ENCODE measurements at regions not wholly inside any gene's neighbourhood (a gene's known extent, or its start where the extent isn't known, plus 50 kb on each side); places are given as distances from the start of the nearest gene placed in this dataset.

DNA sequence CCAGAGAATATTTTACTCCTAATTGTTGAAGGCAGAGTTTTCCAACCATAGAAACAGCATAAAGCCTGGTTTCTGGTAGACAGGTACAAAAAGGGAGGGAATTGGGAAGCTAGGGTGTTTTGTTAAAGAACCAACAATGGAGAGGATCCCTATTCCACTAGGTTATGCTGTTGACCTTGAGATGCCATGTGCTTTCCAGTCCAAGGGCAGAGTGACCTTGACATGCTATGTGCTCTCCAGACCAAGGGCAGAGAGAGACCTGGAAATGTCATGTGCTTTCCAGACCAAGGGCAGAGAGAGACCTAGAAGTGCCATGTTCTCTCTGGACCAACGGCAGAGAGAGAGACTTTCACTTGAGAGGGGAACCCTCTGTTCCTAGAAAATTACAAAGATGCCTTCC lies 1043.8 kb upstream of the FBXO33 start:
- no peak for DNase-seq

DNA sequence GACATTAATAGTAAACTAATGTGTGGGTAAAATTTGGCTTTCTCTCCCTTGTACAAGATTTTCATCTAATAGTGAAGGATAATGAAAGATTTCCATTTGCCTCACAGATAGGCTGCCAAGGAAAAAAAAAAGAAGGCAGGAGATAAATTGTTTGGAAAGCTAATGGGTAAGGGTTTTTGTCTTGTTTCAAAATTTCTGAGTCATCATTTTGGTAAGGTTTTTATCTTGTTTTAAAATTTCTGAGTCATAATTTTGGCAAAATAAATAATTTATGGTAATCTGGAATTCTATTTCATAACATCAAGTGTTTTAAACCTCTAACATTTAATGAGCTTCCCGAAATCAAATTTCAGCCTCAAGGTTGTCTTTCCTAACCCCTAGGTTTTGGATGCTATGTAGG lies 1035.7 kb upstream of the FBXO33 start:
- DNase-seq, result no peak

DNA sequence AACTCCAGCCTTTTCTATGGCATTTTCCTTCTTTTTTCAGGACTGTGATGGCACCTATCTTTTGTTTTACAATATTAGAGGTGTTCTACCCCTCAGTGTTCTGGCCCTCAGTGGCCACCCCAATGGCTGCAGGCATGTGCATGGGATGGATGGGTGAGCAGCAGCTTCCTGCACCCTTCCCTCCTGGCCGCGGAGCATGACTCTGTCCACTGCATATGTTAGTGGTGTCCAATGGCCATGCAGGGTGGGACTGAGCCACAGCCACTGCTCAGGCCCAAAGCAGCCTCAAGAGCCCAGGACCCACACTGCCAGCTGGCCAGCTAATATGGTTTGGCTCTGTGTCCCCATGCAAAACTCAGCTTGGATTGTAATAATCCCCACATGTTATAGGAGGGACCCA lies 1032.3 kb upstream of the FBXO33 start:
- no peak for DNase-seq

DNA sequence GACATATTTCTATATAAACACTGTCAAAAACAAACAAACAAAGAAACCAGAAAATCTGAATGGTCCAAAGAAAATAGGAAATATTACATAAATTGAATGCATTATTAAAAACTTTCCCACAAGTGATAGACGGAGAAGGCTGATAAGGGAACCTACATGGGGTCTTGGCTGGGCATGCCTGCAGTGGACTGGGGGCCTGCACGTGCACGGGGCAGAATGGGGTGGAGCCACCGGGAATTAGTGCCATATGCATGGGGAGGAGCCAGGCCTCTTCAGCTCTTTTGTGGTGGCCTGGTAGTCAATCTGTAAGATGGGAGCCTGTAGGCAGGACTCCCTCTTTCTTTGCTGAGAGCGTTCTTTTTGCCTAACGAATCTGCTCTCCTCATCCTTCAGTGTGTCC lies 1031.7 kb upstream of the FBXO33 start:
- no peak for DNase-seq

DNA sequence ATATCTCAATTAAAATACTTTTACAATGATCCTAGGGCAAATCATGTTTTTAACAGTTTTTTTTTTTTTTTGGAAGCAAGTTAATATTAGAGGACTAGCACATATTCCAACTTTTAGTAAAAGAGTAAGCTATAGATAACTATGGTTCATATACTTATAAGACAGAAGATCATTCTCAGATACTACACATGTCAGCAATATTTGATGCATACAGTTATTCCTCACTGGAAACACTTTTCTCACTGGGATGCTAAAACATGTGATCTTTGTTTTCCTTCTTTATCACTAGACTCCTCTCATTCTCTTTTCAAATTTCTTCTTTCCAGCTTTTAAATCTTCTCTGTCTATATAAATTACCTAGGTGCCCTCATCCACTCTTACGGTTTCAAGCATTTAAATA lies 1020.4 kb upstream of the FBXO33 start:
- DNase-seq, result no peak

DNA sequence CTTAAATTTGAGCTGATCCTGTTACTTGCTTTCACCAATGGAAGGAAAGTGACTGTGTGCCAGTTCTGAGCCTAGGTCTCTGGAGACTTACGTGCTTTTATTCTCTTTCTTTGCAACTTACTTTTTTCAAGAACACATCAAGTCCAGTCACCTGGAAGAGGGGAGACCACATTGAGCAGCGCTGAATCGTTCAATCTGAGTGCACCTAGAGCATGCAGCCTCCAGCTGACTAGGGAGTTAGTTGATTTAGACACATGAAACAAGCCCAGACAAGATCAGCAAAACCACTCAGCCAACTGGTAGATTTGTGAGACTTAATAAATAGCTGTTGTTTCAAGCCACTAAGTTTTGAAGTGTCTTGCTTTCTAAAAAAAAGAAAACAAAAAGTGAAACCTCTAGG lies 1014.8 kb upstream of the FBXO33 start:
- no peak for DNase-seq

DNA sequence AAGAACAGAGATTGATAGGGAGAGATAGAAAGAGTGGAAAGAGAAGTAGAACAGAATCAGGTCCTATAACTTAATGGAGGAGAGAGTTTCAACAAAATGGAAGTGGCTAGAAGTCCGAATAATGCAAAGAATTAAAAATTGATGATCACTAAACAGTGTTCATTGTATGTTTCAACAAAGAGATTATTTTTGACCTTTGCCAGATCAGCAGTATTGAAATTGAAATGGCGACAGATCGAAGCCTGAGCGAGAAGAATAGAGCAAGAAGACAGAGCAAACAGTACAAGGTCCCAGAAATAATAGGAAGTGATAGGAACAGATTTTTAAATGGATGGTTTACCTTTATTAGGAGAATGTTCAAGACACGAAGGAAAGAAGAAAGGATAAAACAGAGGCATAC lies 1012.8 kb upstream of the FBXO33 start:
- DNase-seq, result no peak

DNA sequence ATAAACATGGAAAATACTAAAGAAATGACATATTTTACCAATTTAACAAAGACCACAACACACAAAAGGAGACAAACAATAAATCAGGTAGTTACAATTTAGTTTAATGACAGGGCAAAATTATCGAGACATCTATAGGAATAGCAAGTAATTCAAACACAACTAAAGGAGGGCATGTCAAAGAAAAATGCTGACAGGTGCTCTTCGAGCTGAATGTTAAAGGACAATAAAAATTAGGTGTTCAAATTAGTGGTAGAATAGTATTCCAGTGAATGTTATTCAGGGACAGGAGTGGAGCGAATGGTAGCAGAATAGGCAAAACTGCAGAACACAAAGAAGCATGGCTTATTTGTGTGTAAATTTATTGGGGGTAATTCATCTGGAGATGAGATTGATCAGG lies 1004.3 kb upstream of the FBXO33 start:
- no peak for DNase-seq

DNA sequence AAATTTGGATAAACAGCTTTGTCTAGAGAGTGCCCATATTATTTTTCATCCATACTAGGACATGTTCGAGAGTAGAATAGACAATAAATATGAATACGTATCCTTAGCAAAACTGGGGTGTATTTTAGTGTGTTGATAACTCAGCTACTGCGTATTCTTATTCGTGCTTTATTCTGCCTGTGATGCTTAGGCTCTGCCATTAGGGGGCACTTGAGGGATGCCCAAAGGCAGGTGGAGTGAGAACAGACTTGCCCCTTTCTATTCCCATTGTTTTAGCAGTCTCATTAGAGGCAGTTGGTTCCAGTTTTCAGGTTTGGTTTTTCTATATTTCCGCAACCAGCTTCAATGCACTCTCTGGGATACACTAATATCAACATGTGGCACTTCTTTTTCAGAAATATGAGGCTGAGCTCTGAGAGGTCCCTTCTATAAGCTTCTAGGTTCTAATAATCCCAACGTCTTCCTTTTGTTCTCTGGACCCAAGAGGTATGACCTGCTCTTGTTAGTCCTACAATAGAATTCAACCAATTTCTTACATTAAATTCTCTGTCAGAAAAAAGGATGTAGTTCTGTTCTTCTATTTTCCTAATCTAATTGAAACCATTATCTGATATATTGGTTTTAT lies 985.7 kb upstream of the FBXO33 start:
- DNase-seq, result no peak

DNA sequence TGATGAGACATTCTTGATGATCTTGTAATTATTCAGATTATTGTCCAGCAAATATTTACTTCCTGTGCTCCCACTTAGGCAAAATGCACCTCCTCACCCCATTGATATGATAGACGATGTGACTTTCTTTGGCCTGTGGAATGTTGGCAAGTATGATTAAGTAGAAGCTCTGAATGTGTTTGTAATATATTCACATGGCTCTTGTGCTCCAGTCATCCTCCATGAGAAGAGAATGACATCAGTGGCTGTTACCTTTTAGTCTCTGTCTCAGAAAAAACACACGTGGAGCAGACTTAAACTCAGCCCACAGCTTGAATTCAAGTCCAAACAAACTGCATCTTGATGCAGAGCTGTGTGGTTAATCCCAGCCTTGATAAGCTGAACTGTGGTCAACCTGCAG lies 984.3 kb upstream of the FBXO33 start:
- DNase-seq, result no peak

DNA sequence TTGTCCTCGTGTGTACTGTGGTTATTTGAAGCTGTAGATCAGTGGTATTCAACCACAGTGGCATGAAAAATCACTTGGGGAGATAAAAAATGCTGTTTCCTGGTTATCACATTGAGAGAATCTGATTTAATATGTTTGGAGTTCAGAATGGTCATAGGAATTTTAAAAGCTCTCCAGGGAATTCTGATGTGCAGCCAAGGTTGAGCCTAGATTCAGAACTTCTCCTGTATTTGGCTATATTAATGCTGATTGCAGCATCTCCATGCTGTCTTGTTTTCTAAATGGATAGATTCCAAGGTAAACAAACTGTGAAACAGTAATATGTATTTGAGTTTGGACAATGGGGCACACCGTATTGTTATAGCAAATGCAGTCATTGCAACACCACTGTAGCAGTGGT lies 982.2 kb upstream of the FBXO33 start:
- DNase-seq, result no peak

DNA sequence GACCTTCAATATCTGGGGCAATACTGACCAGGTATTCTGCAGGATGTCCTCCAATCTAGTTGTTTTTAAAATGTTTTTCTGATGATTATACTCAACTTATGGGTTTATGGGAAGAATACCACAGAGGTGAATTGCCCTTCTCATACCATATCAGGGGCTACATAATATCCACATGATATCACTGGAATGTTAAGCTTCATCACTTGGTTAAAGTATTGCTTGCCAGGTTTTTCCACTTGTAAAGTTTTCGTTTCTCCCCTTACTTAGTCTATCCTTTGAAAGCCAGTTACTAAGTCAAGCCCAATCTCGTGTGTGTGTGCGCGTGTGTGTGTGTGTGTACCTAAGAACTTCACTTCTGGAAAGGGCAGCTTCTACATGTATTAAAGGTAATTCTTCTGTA lies 980.9 kb upstream of the FBXO33 start:
- DNase-seq, result no peak

DNA sequence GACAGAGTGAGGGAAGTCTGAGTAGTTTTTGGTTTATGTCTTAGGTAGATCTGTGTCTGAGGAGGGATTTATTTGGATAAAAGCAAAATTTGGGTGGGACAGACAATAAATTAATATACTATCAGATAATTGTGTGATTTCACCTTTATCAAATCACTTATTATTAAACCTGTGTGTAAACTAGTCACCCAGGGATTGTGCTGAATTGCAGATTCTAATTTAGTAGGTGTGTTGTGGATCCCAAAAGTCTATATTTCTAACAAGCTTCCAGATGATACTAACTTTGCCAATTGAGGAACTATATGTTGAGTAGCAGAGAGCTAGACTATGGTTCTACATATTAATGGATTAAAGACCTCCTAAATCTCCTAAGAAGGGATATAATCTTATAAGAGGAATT lies 978.5 kb upstream of the FBXO33 start:
- no peak for DNase-seq

DNA sequence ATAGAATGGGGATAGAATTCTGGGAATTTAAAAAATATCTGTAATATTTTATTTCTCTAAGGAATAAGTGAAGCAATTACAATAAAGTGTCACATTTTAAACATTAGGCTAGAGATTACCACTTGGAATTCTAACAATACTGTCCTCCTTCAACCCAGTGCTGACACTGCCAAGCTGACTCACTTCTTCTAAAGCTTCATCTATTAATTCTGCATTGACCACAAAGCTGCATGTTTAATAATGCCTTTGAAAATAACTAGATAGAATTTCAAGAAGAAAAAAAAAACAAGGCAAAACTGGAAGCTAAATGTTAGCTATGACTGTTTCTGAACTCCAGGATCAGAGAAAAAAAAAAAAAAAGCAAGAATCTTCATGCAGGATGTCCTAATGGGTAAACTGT lies 970.7 kb upstream of the FBXO33 start:
- DNase-seq, result no peak

DNA sequence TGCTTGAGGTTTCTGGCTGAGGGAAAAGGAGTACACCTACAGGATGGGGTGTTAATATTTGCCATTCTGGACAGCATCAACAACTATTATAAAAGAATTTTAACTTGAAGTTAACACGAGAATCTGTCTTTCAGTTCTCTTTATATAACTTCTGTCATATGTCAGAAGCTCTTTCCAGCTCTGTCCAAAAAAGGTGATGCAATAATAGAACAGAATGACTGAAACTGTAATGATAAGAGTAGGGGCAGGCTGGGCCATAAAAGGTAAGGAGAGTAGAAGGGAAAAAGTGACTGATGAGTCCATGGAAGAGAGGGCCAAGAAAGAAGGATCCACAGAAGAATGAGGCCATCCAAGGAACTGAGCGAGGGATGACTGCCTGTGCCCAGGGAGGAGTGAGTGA lies 966.7 kb upstream of the FBXO33 start:
- DNase-seq, result no peak

DNA sequence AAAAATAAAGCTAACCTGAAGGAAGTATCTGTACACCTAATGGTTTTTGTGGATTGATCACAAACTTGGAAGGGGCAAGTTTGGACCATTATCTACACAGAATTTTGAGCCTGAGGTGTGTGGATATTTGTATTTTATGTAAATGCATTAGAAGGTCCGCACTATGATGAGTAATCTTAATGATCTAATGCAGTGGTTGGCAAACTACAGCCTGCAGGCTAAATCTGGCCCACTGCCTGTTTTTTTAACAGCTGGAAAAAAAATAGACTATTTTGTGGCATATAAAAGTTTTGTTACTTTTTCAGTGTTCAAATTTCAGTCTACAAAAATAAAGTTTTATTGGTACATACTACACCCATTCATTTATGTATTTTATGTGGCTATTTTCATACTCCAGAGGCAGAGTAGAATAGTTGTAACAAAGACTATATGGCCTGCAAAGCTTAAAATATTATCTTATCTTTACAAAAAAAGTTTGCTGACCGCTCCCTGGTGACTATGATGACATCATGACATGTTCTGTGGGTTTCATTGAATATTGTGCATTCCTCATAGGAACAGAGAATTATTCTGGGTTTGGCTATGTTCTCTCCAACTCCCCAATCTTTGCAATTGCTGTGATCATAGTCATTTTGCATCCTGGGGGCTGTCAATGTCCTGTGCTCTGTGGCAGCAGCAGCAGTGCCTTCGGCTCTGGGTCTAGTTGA lies 962.6 kb upstream of the FBXO33 start:
- no peak for DNase-seq

DNA sequence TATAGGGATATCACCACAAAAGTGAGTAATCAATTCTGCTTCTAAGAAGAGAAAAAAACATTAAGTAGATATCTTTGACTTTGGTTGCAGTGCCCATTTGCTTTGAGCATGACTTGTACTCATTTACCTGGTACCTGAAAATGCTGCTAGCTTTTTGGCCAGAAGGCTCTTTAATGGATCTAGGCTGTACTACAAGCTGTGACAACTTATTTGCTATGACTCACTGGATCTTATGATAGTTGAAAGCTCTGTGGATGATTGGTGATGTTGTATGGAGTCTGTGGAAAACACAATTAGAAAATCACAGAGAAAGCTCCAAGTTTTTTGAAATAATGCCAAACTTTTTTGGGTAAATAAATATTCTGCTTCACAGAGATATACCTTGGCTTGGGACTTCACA lies 960.9 kb upstream of the FBXO33 start:
- no peak for DNase-seq

DNA sequence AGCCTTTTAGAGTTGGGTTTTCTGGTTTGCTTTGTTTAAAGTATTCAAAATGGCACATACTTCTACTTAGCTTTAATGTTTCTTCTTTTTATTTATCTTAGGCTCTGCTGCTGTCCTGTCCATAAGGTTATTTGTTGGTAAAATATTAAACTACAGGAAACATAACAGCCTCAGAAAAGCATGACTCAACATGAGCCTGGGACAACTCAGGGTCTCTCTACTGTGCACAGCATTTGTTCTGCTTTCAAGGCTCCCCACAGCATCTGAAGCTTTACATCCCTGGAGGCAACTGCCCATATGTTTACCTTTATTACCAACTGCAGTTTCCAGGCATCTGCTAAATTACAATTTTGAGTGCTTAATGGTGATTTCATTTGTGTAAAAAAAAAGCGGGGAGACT lies 954.2 kb upstream of the FBXO33 start:
- no peak for DNase-seq

DNA sequence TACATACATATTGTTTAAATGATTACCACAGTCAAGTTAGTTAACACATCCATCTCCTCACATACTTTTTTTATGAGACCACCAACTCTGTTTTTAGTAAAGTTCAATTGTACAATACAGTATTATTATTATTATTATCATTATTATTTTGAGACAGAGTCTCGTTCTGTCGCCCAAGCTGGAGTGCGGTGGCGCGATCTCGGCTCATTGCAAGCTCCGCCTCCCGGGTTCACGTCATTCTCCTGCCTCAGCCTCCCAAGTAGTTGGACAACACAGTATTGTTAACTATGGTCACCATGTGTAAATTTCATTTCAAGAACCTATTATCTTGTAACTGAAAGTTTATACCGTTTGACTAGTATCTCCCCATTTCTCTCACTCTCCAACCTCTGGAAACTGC lies 942.0 kb upstream of the FBXO33 start:
- DNase-seq, result no peak

DNA sequence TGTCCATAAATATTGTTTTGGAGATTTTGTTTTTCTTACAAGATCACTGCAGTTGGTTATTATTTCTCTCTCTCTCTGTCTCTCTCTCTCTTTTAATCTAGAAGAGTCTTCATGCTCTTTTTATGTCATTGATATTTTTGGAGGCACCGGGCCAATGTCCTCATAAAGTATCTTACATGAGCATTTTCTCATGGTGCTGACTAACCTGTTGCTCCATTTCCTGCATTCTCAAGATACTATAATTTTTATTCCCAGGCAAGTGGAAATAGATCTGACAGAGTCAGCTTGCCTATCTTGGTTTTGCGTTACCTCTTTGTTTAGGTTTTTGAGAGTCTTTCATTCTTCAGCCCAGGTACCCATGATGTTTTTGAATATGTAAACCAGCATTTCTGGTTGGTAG lies 938.8 kb upstream of the FBXO33 start:
- no peak for DNase-seq

DNA sequence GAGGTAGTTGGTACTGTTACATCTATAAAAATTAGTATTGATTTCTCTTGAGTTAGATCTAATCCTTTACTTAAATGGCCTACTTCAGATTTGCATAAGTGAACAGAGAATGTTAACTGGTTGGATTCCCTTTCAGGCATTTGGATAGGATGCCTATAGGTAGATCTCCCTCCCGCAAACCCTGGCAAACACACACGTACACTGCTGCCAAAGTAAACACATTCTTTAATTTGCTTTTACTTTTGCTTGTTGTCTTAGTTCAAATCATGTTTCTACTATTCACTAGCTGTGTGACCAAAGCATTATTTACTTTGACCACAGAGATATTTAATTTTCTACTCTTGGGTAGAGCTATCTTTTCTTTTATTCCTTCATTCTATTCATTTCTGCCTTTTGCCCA lies 936.1 kb upstream of the FBXO33 start:
- no peak for DNase-seq

DNA sequence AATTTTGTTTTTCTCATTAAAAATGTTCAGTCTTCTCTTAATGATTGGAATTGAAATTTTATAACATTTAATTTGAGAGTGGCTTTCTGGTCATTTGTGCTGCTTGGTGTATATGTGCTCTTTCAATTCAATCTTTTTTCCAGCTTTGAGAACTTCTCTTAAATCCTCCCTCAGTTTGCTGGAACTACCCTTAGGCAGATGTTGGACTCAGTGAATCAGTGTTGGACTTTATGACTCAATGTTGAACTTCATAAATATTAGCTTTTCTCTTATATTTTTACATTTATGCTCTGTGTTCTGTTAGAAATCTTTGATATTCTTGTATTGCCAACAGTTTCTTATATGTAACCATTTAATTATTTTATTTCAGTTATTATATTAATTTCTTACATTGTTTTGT lies 935.5 kb upstream of the FBXO33 start:
- DNase-seq, result no peak

DNA sequence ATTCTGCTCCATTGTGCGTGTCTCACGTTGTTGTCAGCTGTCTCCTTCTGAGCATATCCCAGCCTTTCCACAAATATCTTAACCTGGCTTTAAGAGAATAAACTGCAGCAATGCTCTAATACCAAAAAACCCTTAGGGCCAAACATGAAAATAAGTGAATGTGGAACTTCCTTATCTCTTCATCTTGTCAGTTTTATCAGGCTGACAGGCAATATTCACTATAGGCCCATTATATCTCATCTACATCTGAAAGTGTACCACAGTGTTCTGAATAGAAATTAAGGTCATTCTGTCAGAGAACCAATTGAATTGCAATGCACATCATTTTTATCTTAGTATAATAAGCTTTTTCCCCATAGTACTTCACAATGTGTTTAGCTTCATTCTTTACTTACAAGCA lies 933.1 kb upstream of the FBXO33 start:
- no peak for DNase-seq

DNA sequence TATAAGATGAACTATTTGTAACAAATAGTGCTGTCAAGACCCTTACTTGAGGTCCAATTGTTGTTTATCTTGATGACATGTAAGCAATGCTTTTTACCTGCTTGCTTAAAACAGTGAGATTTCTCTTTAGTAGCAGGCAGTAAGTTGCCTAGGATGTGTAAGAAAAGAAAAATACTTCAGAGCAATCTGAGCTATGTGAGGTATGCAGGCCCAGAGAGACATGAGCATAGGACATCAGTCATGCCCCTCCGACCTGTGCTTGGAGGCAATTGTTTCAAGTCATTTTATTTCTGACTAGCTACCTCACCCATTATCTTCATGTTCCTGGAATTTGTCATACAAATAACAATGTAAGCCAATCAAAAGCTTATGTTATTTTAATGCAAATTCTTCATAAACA lies 930.6 kb upstream of the FBXO33 start:
- no peak for DNase-seq

DNA sequence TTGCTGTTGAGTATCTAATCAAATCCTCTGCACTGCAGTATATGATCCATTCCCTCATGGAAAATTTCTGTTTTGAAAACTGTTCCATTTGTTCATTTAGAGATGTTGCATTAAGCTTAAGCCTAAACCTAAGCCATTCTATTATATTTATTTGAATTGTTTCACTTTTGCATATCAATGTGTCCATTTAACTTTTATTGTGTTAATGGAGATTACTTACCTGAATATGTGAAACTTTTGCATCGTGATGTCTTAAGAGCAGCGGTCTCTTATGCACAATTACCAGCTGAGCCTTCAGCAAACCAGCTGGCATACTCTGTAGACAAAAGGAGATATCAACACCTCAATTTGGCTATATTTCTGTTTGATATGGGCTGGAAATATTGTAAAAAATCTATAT lies 922.5 kb upstream of the FBXO33 start:
- no peak for DNase-seq

Data from inflammatory macrophage (primary cell).